HepG2 (cell line): ENCODE measurements at regions not wholly inside any gene's neighbourhood (a gene's known extent, or its start where the extent isn't known, plus 50 kb on each side); places are given as distances from the start of the nearest gene placed in this dataset.

Experiments used
- ATAC-seq: fragments of 200-7000 bp; cut with Tn5 transposase; 3 replicates; pipeline ENCODE4 v1.9.1; 2020; ENCODE audit warnings: mild to moderate bottlenecking, moderate library complexity
- BruUV-seq: library from RNA; stranded (reverse); fragments of 400-500 nt; replicated peaks from 2 replicates; lab custom pipeline; 2021; lab: Mats Ljungman, UMichigan
- CTCF ChIA-PET: fragments of 300-600 bp; formaldehyde crosslinking; extraction: SDS; loops from one replicate; lab custom pipeline; 2021; ENCODE audit warnings: low total read pairs, inconsistent platforms, low intra/inter-chr PET ratio; lab: Yijun Ruan, JAX
- POLR2A ChIA-PET: fragments of 350-600 bp; sonication (Branson Sonifier 250); formaldehyde crosslinking; loops from one replicate; lab custom pipeline; 2020; ENCODE audit warnings: antibody characterized with exemption, inconsistent platforms; lab: Yijun Ruan, JAX
- DNase-seq: peaks from one replicate; pipeline ENCODE4 v3.0.0-alpha.2; 2015; ENCODE audit warnings: low spot score
- FAIRE-seq: peaks from 3 replicates; lab custom pipeline; 2011; peaks lifted over from hg19 to GRCh38; lab: Jason Lieb, UNC
- H2AFZ ChIP-seq: one replicate; pipeline ENCODE4 v1.6.1; 2011; ENCODE audit warnings: low read length, inconsistent platforms
- H3K27ac ChIP-seq: fragments of 300-600 bp; 3 replicates; pipeline ENCODE4 v1.8.0; 2011; ENCODE audit warnings: mixed run types, mild to moderate bottlenecking, mixed read lengths, low read length, inconsistent platforms; ENCODE audit not compliant: insufficient read depth; ENCODE audit errors: extremely low read length
- H3K27me3 ChIP-seq, 2 experiments: fragments of 200-600 bp in 1 of 2; 2 replicates in 1 of 2; 3 replicates in 1 of 2; pipeline versions ENCODE4 v1.6.0 to v1.8.0; 2011; ENCODE audit warnings: low read length in 2 of 2, mild to moderate bottlenecking in 2 of 2, moderate library complexity in 2 of 2, inconsistent platforms in 1 of 2; ENCODE audit not compliant: insufficient read depth in 2 of 2, control insufficient read depth in 1 of 2
- H3K36me3 ChIP-seq, 2 experiments: fragments of 200-600 bp in 1 of 2; replicated peaks in 1 of 2; 2 replicates in 1 of 2; 3 replicates in 1 of 2; pipeline versions ENCODE4 v1.5.1 to v1.8.0; 2011; ENCODE audit warnings: low read length in 2 of 2, inconsistent platforms in 1 of 2; ENCODE audit not compliant: insufficient read depth in 2 of 2, control insufficient read depth in 1 of 2
- H3K4me1 ChIP-seq: 2 replicates; pipeline ENCODE4 v1.5.1; 2012; ENCODE audit warnings: low read length, inconsistent platforms; ENCODE audit not compliant: insufficient read depth
- H3K4me2 ChIP-seq: 2 replicates; pipeline ENCODE4 v1.6.0; 2011; ENCODE audit warnings: low read depth, low read length, inconsistent platforms
- H3K4me3 ChIP-seq, 3 experiments: fragments of 200-600 bp in 1 of 3; sonication (generic), shearing (Covaris generic) in 1 of 3; replicated peaks in 1 of 3; 2 replicates each; pipeline ENCODE4 v1.5.1; 2011 to 2016; ENCODE audit warnings: low read length in 3 of 3, inconsistent platforms in 2 of 3, low read depth in 2 of 3, mild to moderate bottlenecking in 2 of 3, control low read depth in 1 of 3, mixed read lengths in 1 of 3; ENCODE audit not compliant: insufficient read depth in 1 of 3
- H3K79me2 ChIP-seq: one replicate; pipeline ENCODE4 v1.6.1; 2011; ENCODE audit warnings: low read length, inconsistent platforms; ENCODE audit not compliant: insufficient read depth
- H3K9ac ChIP-seq: 2 replicates; pipeline ENCODE4 v1.6.0; 2011; ENCODE audit warnings: mild to moderate bottlenecking, low read depth, low read length, inconsistent platforms; ENCODE audit not compliant: insufficient read depth
- H3K9me3 ChIP-seq: 2 replicates; pipeline ENCODE4 v1.5.1; 2012; ENCODE audit warnings: mild to moderate bottlenecking, low read length
- H4K20me1 ChIP-seq: 2 replicates; pipeline ENCODE4 v1.6.0; 2011; ENCODE audit warnings: inconsistent platforms, mild to moderate bottlenecking, low read length, moderate library complexity; ENCODE audit not compliant: insufficient read depth
- CENPT ChIP-seq: sonication (generic); formaldehyde crosslinking; IDR thresholded peaks from 2 replicates; pipeline ENCODE4 v1.8.0; 2022; ENCODE audit warnings: low read depth, mild to moderate bottlenecking, moderate library complexity, missing genetic modification reagents
- JARID2 ChIP-seq: sonication (generic); formaldehyde crosslinking; IDR thresholded peaks from 2 replicates; pipeline ENCODE4 v1.8.1; 2023; ENCODE audit warnings: missing genetic modification reagents, inconsistent platforms; ENCODE audit not compliant: insufficient replicate concordance
- REXO4 ChIP-seq: sonication (generic); formaldehyde crosslinking; IDR thresholded peaks from 2 replicates; pipeline ENCODE4 v1.8.0; 2022; ENCODE audit warnings: missing genetic modification reagents, mild to moderate bottlenecking, borderline replicate concordance
- TARDBP ChIP-seq: sonication (generic); formaldehyde crosslinking; IDR thresholded peaks from 2 replicates; pipeline ENCODE4 v1.8.0; 2022; ENCODE audit warnings: mild to moderate bottlenecking, missing genetic modification reagents
- TEF ChIP-seq: sonication (generic); formaldehyde crosslinking; IDR thresholded peaks from 2 replicates; pipeline ENCODE4 v1.5.0; 2020; ENCODE audit warnings: missing genetic modification reagents
- TFDP2 ChIP-seq: sonication (generic); formaldehyde crosslinking; IDR thresholded peaks from 2 replicates; pipeline ENCODE4 v1.4.0; 2020; ENCODE audit warnings: missing genetic modification reagents
- TMF1 ChIP-seq: sonication (generic); formaldehyde crosslinking; IDR thresholded peaks from 2 replicates; pipeline ENCODE4 v1.8.1; 2022; ENCODE audit warnings: low read depth, missing genetic modification reagents
- ZNF501 ChIP-seq: sonication (generic); formaldehyde crosslinking; IDR thresholded peaks from 2 replicates; pipeline ENCODE4 v1.5.1; 2020; ENCODE audit warnings: mild to moderate bottlenecking, moderate library complexity, missing genetic modification reagents
- ZNF546 ChIP-seq: sonication (generic); formaldehyde crosslinking; conservative IDR thresholded peaks from 2 replicates; pipeline ENCODE4 v1.8.1; 2023; ENCODE audit warnings: mild to moderate bottlenecking, missing genetic modification reagents
- ZNF878 ChIP-seq: sonication (generic); formaldehyde crosslinking; IDR thresholded peaks from 2 replicates; pipeline ENCODE4 v1.8.1; 2023; ENCODE audit warnings: mild to moderate bottlenecking, missing genetic modification reagents, moderate library complexity
- WGBS: methylation state at CpG from one replicate; pipeline ENCODE4 v1.1.6; 2017; ENCODE audit warnings: low lambda C conversion rate; 5-methylcytosine and 5-hydroxymethylcytosine counted together
- in situ Hi-C: cut with HindIII; loops from 2 replicates; pipeline ENCODE4 v1.10.0; 2017; ENCODE audit warnings: low pct_unique_long_range_greater_than_20kb; ENCODE audit not compliant: extremely low pct_ligation_motif_present
- intact Hi-C: fragments of 100-400 bp; cut with micrococcal nuclease; formaldehyde crosslinking; loops from one replicate; pipeline ENCODE4 v1.10.0; 2022; ENCODE audit not compliant: unreplicated experiment

- POLR2A ChIA-PET, result no interaction called here
- FAIRE-seq (no peak), DNase-seq (no peak)
- BruUV-seq, result no TSS peak
- Histone ChIP-seq H3K36me3 (no peaks in the 10 kb centered on the region), H3K27me3 (no peaks in the 10 kb centered on the region), H3K4me3 (no peak overlapping the region), H3K27ac (no peak overlapping the region), H2AFZ (no peak overlapping the region)
- in situ Hi-C loops, result no loop called here
- CTCF ChIA-PET, result no interaction called here
- WGBS, result 8% methylated on average over 3 of the region's 3 CpGs
- no peak for TF ChIP-seq TMF1 (CRISPR knock-in tag)
- no peak for TF ChIP-seq ZNF501
- TF ChIP-seq ZNF546, result no peak
- no peak for TF ChIP-seq TARDBP (CRISPR knock-in tag)
- TF ChIP-seq CENPT (CRISPR knock-in tag), result no peak
- no peak for TF ChIP-seq TFDP2 (CRISPR knock-in tag)
- no peak for TF ChIP-seq TEF (CRISPR knock-in tag)
- no peak for TF ChIP-seq REXO4
- TF ChIP-seq, all 625 proteins: peak for 0
- Histone ChIP-seq H4K20me1 (no peaks in the 10 kb centered on the region), H3K9ac (no peak overlapping the region), H3K4me1 (no peaks in the 10 kb centered on the region), H3K4me2 (no peak overlapping the region), H3K79me2 (no peaks in the 10 kb centered on the region), H3K9me3 (no peaks in the 10 kb centered on the region)
- ATAC-seq, result no peak
- intact Hi-C loops, result no loop called here
These were observed 108.4 kb upstream of the NREP start for GRCh38 chr5:111865356-111865755.

GRCh38 chr5:111863801-111864200 is 106.8 kb upstream of the NREP start:
- no peaks in the 10 kb centered on the region for H3K9me3 ChIP-seq
- H3K36me3 ChIP-seq, result no peaks in the 10 kb centered on the region
- no peak for FAIRE-seq
- H3K27me3 ChIP-seq, result no peaks in the 10 kb centered on the region
- no peak overlapping the region for H2AFZ ChIP-seq
- H3K4me2 ChIP-seq, result no peak overlapping the region
- CTCF ChIA-PET, result no interaction called here
- in situ Hi-C loops, result no loop called here
- TF ChIP-seq JARID2 (CRISPR knock-in tag) (no peak), ZNF878 (CRISPR knock-in tag) (no peak)
- TF ChIP-seq, all 625 proteins: peak for 0
- DNase-seq, result no peak
- no peaks in the 10 kb centered on the region for H3K4me1 ChIP-seq
- H4K20me1 ChIP-seq, result no peaks in the 10 kb centered on the region
- H3K79me2 ChIP-seq, result no peaks in the 10 kb centered on the region
- H3K9ac ChIP-seq, result no peak overlapping the region
- no peak overlapping the region for H3K27ac ChIP-seq
- POLR2A ChIA-PET, result no interaction called here
- BruUV-seq, result no TSS peak
- WGBS, result 93% methylated on average over 1 of the region's 1 CpG
- H3K4me3 ChIP-seq, result no peak overlapping the region
- no peak for ATAC-seq
- intact Hi-C loops, result no loop called here
